WTC11 (cell line): ENCODE measurements at regions not wholly inside any gene's neighbourhood (a gene's known extent, or its start where the extent isn't known, plus 50 kb on each side); places are given as distances from the start of the nearest gene placed in this dataset.

Experiments used
- ATAC-seq: fragments of 200-7000 bp; cut with Tn5 transposase; 2 replicates; pipeline ENCODE4 v1.10.0; 2021; ENCODE audit warnings: mild to moderate bottlenecking, moderate library complexity
- CTCF ChIA-PET: fragments of 300-600 bp; sonication (Branson Sonifier 250); formaldehyde crosslinking; loops from one replicate; lab custom pipeline; 2021; ENCODE audit warnings: antibody characterized with exemption; lab: Charles Lee
- POLR2A ChIA-PET: fragments of 350-600 bp; sonication (Branson Sonifier 250); formaldehyde crosslinking; loops from one replicate; lab custom pipeline; 2021; ENCODE audit warnings: antibody characterized with exemption; lab: Charles Lee
- DNase-seq: peaks from one replicate; pipeline ENCODE4 v3.0.0; 2021; ENCODE audit warnings: low spot score
- H3K27ac Mint-ChIP-seq: 2 replicates; pipeline ENCODE4 v1.8.0; 2021; ENCODE audit warnings: mixed read lengths
- H3K27me3 Mint-ChIP-seq: 2 replicates; pipeline ENCODE4 v1.8.0; 2021; ENCODE audit warnings: low read depth, mild to moderate bottlenecking, moderate library complexity, mixed read lengths
- H3K36me3 Mint-ChIP-seq: 2 replicates; pipeline ENCODE4 v1.8.0; 2021; ENCODE audit warnings: mixed read lengths
- H3K4me1 Mint-ChIP-seq: 2 replicates; pipeline ENCODE4 v1.8.0; 2022; ENCODE audit warnings: mixed read lengths
- H3K4me3 Mint-ChIP-seq: 2 replicates; pipeline ENCODE4 v1.8.0; 2021; ENCODE audit warnings: mild to moderate bottlenecking, moderate library complexity, mixed read lengths
- H3K9me3 Mint-ChIP-seq: 2 replicates; pipeline ENCODE4 v1.8.0; 2021; ENCODE audit warnings: mixed read lengths
- ATF2 ChIP-seq: sonication (generic); formaldehyde crosslinking; IDR thresholded peaks from 2 replicates; pipeline ENCODE4 v1.8.1; 2022; ENCODE audit warnings: low read depth, missing genetic modification reagents, borderline replicate concordance
- ATF6 ChIP-seq: sonication (generic); formaldehyde crosslinking; IDR thresholded peaks from 2 replicates; pipeline ENCODE4 v1.8.1; 2023; ENCODE audit warnings: mild to moderate bottlenecking, missing genetic modification reagents
- CREB1 ChIP-seq: sonication (generic); formaldehyde crosslinking; IDR thresholded peaks from 2 replicates; pipeline ENCODE4 v1.8.0; 2023; ENCODE audit warnings: mild to moderate bottlenecking, missing genetic modification reagents
- CTCF ChIP-seq: fragments of 200-600 bp; IDR thresholded peaks from 2 replicates; pipeline ENCODE4 v1.8.0; 2022; ENCODE audit warnings: antibody characterized with exemption
- E2F5 ChIP-seq: sonication (generic); formaldehyde crosslinking; IDR thresholded peaks from 2 replicates; pipeline ENCODE4 v1.8.1; 2022; ENCODE audit warnings: mild to moderate bottlenecking, moderate library complexity, missing genetic modification reagents
- ELF4 ChIP-seq: sonication (generic); formaldehyde crosslinking; IDR thresholded peaks from 2 replicates; pipeline ENCODE4 v1.8.1; 2022; ENCODE audit warnings: low read depth, mild to moderate bottlenecking, moderate library complexity, missing genetic modification reagents
- HMGA2 ChIP-seq: fragments of 250-450 bp; sonication (Bioruptor Pico); IDR thresholded peaks from 2 replicates; pipeline ENCODE4 v1.4.0; 2021; ENCODE audit warnings: mild to moderate bottlenecking, moderate library complexity
- JAZF1 ChIP-seq: fragments of 250-450 bp; sonication (Bioruptor Pico); IDR thresholded peaks from 2 replicates; pipeline ENCODE4 v1.9.0; 2021; ENCODE audit warnings: moderate library complexity, mild to moderate bottlenecking, inconsistent platforms
- RELA ChIP-seq: sonication (generic); formaldehyde crosslinking; IDR thresholded peaks from 2 replicates; pipeline ENCODE4 v1.8.1; 2022; ENCODE audit warnings: missing genetic modification reagents, mild to moderate bottlenecking, borderline replicate concordance
- SOX15 ChIP-seq: fragments of 250-450 bp; sonication (Bioruptor Pico); IDR thresholded peaks from 2 replicates; pipeline ENCODE4 v1.9.0; 2021; ENCODE audit warnings: mild to moderate bottlenecking
- TCF7 ChIP-seq: sonication (generic); formaldehyde crosslinking; IDR thresholded peaks from 2 replicates; pipeline ENCODE4 v1.8.0; 2022; ENCODE audit warnings: mild to moderate bottlenecking, low read depth, missing genetic modification reagents, moderate library complexity
- TEAD4 ChIP-seq: sonication (generic); formaldehyde crosslinking; IDR thresholded peaks from 2 replicates; pipeline ENCODE4 v1.8.0; 2022; ENCODE audit warnings: mild to moderate bottlenecking, missing genetic modification reagents
- ZNF138 ChIP-seq: sonication (generic); formaldehyde crosslinking; conservative IDR thresholded peaks from 2 replicates; pipeline ENCODE4 v1.8.1; 2022; ENCODE audit warnings: mild to moderate bottlenecking, moderate library complexity, missing genetic modification reagents
- ZNF232 ChIP-seq: sonication (generic); formaldehyde crosslinking; IDR thresholded peaks from 2 replicates; pipeline ENCODE4 v1.8.0; 2022; ENCODE audit warnings: mild to moderate bottlenecking, missing genetic modification reagents
- ZNF263 ChIP-seq: sonication (generic); formaldehyde crosslinking; IDR thresholded peaks from 2 replicates; pipeline ENCODE4 v1.8.1; 2022; ENCODE audit warnings: low read depth, mild to moderate bottlenecking, moderate library complexity, missing genetic modification reagents
- ZNF317 ChIP-seq: sonication (generic); formaldehyde crosslinking; IDR thresholded peaks from 2 replicates; pipeline ENCODE4 v1.8.1; 2023; ENCODE audit warnings: low read depth, mild to moderate bottlenecking, moderate library complexity, missing genetic modification reagents, borderline replicate concordance
- ZNF423 ChIP-seq: fragments of 250-450 bp; sonication (Bioruptor Pico); IDR thresholded peaks from 2 replicates; pipeline ENCODE4 v2.1.2; 2022; ENCODE audit warnings: mild to moderate bottlenecking, moderate library complexity
- TF ChIP-seq, protein P1 (sequence below): fragments of 250-450 bp; sonication (Bioruptor Pico); IDR thresholded peaks from 2 replicates; pipeline ENCODE4 v1.9.0; 2021; ENCODE audit warnings: mild to moderate bottlenecking
- TF ChIP-seq, protein P2 (sequence below): sonication (generic); formaldehyde crosslinking; IDR thresholded peaks from 2 replicates; pipeline ENCODE4 v1.8.1; 2022; ENCODE audit warnings: mild to moderate bottlenecking, missing genetic modification reagents, moderate library complexity, borderline replicate concordance
- TF ChIP-seq, protein P3 (sequence below): sonication (generic); formaldehyde crosslinking; IDR thresholded peaks from 2 replicates; pipeline ENCODE4 v1.8.0; 2023; ENCODE audit warnings: mild to moderate bottlenecking, missing genetic modification reagents

- DNase-seq (no peak), ATAC-seq (no peak)
- Mint-ChIP-seq H3K27ac (no peak overlapping the region), H3K4me3 (no peak overlapping the region), H3K9me3 (no peaks in the 10 kb centered on the region), H3K4me1 (peaks cover 27% of the 10 kb centered on the region), H3K36me3 (no peaks in the 10 kb centered on the region), H3K27me3 (no peaks in the 10 kb centered on the region)
- CTCF ChIA-PET: interaction anchor here (0.6 kb wide), 1 partner anchor 784 kb away, joined by 3 read pairs; no protein-coding TSS in a partner anchor
- POLR2A ChIA-PET: no interaction called here
- TF ChIP-seq TEAD4 (CRISPR knock-in tag): no peak
- TF ChIP-seq RELA (CRISPR knock-in tag): no peak
- no peak for TF ChIP-seq ZNF232 (CRISPR knock-in tag)
- TF ChIP-seq, protein P1, sequence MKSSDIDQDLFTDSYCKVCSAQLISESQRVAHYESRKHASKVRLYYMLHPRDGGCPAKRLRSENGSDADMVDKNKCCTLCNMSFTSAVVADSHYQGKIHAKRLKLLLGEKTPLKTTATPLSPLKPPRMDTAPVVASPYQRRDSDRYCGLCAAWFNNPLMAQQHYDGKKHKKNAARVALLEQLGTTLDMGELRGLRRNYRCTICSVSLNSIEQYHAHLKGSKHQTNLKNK (CRISPR knock-in tag): no peak
- no peak for TF ChIP-seq ZNF138
- no peak for TF ChIP-seq ZNF423 (CRISPR knock-in tag)
- TF ChIP-seq ATF6: no peak
- TF ChIP-seq ELF4: no peak
- TF ChIP-seq ATF2: no peak
- TF ChIP-seq, protein P2, sequence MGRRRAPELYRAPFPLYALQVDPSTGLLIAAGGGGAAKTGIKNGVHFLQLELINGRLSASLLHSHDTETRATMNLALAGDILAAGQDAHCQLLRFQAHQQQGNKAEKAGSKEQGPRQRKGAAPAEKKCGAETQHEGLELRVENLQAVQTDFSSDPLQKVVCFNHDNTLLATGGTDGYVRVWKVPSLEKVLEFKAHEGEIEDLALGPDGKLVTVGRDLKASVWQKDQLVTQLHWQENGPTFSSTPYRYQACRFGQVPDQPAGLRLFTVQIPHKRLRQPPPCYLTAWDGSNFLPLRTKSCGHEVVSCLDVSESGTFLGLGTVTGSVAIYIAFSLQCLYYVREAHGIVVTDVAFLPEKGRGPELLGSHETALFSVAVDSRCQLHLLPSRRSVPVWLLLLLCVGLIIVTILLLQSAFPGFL (CRISPR knock-in tag): no peak
- TF ChIP-seq SOX15 (CRISPR knock-in tag): no peak
- no peak for TF ChIP-seq HMGA2 (CRISPR knock-in tag)
- TF ChIP-seq, protein P3, sequence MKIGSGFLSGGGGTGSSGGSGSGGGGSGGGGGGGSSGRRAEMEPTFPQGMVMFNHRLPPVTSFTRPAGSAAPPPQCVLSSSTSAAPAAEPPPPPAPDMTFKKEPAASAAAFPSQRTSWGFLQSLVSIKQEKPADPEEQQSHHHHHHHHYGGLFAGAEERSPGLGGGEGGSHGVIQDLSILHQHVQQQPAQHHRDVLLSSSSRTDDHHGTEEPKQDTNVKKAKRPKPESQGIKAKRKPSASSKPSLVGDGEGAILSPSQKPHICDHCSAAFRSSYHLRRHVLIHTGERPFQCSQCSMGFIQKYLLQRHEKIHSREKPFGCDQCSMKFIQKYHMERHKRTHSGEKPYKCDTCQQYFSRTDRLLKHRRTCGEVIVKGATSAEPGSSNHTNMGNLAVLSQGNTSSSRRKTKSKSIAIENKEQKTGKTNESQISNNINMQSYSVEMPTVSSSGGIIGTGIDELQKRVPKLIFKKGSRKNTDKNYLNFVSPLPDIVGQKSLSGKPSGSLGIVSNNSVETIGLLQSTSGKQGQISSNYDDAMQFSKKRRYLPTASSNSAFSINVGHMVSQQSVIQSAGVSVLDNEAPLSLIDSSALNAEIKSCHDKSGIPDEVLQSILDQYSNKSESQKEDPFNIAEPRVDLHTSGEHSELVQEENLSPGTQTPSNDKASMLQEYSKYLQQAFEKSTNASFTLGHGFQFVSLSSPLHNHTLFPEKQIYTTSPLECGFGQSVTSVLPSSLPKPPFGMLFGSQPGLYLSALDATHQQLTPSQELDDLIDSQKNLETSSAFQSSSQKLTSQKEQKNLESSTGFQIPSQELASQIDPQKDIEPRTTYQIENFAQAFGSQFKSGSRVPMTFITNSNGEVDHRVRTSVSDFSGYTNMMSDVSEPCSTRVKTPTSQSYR (CRISPR knock-in tag): no peak
- TF ChIP-seq ZNF263 (CRISPR knock-in tag): no peak
- TF ChIP-seq E2F5 (CRISPR knock-in tag): no peak
- no peak for TF ChIP-seq TCF7
- no peak for TF ChIP-seq JAZF1
- TF ChIP-seq CTCF: no peak
- no peak for TF ChIP-seq CREB1 (CRISPR knock-in tag)
- no peak for TF ChIP-seq ZNF317 (CRISPR knock-in tag)
Observed at GRCh38 chr18:73768043-73768442, 379.6 kb downstream of the FBXO15 start.
